GM12875 (cell line): ENCODE measurements at regions not wholly inside any gene's neighbourhood (a gene's known extent, or its start where the extent isn't known, plus 50 kb on each side); places are given as distances from the start of the nearest gene placed in this dataset.

Experiments used
- H3K4me3 ChIP-seq: one replicate; pipeline ENCODE4 v1.5.1; 2011; ENCODE audit warnings: low read depth, low read length, control low read depth
- TF ChIP-seq, protein P1 (sequence below): IDR thresholded peaks from 2 replicates; pipeline ENCODE4 v1.5.1; 2011; ENCODE audit warnings: low read depth, mild to moderate bottlenecking, control low read depth, inconsistent platforms, low read length, moderate library complexity, borderline replicate concordance; ENCODE audit not compliant: insufficient read depth

DNA sequence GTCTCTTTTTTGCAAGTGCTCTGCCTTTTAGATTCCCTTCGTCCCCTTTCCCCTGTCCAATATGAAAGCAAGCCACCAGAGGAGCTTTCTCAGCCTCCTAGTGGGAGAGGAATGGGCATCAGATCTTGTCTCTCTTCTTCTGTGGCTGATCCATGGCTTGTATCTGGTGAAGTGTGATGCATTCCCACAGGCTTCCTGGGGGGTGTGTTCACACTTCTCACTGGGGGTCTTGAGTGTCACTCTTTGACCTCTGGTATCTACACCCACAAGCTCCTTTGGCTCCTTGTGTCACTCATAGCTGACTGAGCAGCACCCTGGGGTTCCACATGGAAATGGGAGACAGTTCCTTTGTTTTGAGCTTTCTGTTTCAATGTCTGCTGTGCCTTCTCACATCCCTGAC, 411.5 kb downstream of the GADD45G start:
- H3K4me3 ChIP-seq, result no peak overlapping the region
- TF ChIP-seq, protein P1, sequence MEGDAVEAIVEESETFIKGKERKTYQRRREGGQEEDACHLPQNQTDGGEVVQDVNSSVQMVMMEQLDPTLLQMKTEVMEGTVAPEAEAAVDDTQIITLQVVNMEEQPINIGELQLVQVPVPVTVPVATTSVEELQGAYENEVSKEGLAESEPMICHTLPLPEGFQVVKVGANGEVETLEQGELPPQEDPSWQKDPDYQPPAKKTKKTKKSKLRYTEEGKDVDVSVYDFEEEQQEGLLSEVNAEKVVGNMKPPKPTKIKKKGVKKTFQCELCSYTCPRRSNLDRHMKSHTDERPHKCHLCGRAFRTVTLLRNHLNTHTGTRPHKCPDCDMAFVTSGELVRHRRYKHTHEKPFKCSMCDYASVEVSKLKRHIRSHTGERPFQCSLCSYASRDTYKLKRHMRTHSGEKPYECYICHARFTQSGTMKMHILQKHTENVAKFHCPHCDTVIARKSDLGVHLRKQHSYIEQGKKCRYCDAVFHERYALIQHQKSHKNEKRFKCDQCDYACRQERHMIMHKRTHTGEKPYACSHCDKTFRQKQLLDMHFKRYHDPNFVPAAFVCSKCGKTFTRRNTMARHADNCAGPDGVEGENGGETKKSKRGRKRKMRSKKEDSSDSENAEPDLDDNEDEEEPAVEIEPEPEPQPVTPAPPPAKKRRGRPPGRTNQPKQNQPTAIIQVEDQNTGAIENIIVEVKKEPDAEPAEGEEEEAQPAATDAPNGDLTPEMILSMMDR, result no peak

DNA sequence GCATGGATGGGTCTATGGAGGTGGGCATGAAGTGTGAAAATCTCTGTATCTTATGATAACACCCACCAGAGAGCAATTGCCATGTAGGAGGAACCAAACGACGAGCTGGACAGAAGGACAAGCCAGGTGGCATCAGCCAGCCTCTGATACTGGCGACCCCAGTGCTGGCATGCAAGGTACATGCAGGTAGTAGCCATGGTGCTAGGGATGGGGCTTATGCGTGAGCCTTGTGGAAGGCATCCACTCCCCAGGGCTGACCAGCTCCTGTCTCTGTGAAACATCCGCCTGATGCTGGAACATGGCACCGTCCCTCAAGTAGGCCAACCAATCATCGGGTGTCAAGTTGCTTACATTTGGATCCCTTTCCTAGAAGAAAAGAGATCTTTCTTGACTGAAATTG, 412.9 kb downstream of the GADD45G start:
- TF ChIP-seq, protein P1, result no peak
- H3K4me3 ChIP-seq, result no peak overlapping the region

DNA sequence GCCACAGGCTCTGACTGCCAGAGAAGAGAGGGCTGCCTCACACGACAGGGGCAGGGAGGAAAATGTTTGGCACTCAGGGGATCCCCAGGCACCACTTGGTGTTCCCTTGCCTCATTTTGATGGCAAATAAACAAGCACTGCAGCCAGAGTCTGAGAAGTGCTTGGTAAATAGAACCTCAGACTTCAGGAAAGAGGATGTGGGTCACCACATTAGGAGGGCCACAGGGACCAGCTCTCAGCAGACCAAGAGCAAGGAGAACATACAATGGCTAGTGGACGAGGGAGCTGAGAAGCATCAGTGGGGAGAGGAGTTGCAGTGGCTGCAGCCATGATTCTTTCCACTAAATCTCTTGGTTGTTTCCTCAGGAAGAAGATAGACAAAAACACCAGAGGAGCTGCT, 413.9 kb downstream of the GADD45G start:
- TF ChIP-seq, protein P1, result no peak
- no peak overlapping the region for H3K4me3 ChIP-seq

DNA sequence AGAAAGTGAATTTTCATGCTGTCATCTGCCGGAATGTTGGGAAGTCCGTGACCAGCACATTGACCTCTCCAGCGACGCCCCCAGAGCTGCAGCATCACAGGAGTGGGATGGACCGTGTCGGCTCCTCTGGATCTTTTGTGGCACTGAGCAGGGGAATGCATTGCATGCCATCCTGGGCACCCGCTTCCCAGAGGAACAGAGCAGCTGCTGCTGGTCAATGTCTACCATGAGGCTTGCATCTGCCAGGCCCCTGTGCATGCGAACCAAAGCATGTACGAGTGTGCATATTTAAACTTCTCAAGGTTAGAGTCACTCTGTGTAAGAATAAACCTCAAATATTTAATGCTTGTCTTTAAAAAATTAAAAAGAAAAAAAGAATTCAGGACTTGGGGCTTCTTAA, 414.8 kb downstream of the GADD45G start:
- no peak overlapping the region for H3K4me3 ChIP-seq
- TF ChIP-seq, protein P1, result no peak

DNA sequence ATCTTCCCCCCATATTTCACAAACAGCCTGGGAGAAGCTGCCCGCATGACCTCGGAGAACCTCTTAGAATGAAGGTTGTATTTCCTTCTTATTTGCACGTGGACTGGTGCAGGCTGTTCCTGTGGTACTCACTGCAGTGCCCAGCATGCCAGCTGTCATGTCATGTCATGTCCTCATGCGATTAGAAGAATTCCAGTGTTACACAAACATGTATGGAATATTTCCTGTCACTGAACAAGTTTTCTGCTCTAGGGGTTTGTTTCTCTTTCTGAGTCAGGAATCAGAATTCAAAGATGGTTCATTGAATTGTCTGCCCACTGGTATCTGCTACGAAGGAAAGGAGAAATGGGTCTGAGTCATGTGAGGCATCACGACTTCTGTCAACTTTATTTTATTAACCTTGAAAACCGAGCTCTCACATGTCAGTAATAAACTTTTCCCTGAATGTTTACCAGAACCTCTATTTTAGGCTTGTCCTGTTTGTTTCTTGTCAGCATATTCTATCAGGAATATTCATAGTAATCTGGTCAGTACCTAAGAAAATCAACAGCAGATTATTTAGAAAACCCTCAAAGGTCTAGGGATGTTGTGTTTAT, 415.6 kb downstream of the GADD45G start:
- TF ChIP-seq, protein P1, result no peak
- no peak overlapping the region for H3K4me3 ChIP-seq

DNA sequence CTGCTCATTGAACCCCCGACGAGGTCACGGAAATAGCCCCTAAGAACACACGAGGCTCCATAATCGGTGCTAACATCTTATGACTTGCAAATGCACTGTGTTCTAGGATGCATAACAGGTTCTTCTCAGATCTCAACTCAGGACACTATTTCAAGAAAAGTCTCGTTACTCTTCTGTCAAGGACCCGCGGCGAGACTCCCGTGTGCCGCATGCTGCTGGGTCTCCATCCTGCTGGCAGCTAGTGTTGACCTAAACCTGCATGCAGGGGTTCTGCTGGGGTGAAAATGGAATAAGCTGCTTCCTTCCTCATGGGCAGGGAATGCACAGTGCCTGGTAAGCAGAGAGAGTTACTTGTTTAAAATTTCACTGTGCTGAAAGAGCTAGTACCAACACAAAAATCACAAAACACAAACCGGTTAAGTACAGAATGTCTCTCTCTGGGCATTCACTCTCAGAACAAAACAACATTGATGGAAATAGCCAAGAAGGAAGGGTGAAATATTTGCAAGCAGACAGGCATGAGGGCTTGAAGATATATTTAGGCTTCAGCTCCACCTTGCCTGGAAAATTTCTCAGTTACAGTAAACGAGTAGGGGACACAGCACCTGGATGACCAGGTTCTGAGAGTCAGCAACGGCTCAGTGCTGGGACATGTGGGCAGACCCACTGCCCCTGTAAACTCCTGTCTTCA, 416.5 kb downstream of the GADD45G start:
- no peak overlapping the region for H3K4me3 ChIP-seq
- TF ChIP-seq, protein P1, result no peak

DNA sequence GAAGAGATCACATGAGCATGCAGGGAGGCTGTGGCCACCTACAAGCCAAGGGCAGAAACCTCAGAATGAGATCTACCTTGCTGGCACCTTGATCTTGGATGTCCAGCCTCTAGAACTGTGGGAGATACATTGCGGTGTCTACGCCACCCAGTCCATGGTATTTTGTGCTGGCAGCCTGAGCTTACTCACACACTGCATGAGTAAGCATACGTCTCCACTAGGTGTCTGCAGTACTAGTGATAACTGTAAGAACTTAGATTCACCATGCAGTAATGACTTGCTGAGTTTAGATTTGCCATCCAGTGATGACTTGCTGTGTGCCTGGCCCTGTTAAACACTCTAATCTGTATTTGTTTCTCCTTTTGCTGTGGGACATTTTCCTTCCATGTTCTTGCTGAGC, 417.7 kb downstream of the GADD45G start:
- H3K4me3 ChIP-seq, result no peak overlapping the region
- TF ChIP-seq, protein P1, result no peak
